ENCODE measurements at regions not wholly inside any gene's neighbourhood (a gene's known extent, or its start where the extent isn't known, plus 50 kb on each side); places are given as distances from the start of the nearest gene placed in this dataset.

DNA sequence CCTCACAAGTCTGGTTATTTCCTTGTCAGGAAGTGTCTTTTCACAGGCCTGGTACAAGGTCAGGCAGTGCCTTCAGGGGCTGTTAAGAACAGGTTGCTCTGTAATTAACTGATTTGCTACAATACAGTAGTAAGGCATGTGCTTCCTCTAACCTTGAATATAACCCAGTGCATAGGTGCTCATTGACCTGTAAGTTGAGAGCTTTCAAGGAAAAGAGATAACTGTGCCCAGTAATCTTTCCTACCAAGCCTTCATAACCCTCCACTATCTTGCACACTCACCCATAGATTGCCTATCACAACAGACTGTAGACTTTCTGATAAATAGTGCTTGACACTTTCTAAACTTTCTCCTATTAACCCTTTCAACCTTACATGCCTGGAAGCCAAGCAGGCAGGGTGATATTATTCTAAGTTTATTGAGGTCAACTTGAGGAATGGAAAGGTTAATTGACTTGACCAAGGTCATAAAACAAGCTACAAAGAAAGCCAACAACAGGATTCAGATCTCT, 148.1 kb downstream of the PPARGC1A start:
- no peak for DNase-seq (ENCODE audit: low read depth)

GRCh38 chr4:23737571-23737970, 152.3 kb downstream of the PPARGC1A start:
- no peak for DNase-seq (ENCODE audit: low read depth)

GRCh38 chr4:23736466-23736865, 153.4 kb downstream of the PPARGC1A start:
- no peak for DNase-seq (ENCODE audit: low read depth)

GRCh38 chr4:23734000-23734399, 155.8 kb downstream of the PPARGC1A start:
- DNase-seq (ENCODE audit: low read depth) = no peak

- DNase-seq (ENCODE audit: low read depth) = no peak
Observed at GRCh38 chr4:23733476-23733875, 156.4 kb downstream of the PPARGC1A start.

DNA sequence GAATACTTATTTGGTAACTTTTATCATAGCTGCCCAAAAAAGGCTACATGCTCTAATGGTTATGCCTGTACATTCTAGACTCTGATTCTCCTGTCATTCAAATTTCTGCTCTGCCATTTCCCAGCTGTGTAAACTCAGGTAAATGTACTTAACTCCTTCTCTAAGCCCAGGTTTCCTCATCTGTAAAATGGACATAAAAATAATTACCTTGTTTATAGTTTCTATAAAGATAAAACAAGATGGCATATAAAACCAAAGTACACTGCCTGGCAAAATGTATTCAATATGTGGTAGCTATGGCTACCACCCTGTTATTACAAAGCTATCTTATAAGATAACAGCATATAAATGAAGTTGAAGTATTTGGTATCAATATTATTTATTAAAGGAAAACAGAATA, 158.8 kb downstream of the PPARGC1A start:
- DNase-seq (ENCODE audit: low read depth) = no peak

DNA sequence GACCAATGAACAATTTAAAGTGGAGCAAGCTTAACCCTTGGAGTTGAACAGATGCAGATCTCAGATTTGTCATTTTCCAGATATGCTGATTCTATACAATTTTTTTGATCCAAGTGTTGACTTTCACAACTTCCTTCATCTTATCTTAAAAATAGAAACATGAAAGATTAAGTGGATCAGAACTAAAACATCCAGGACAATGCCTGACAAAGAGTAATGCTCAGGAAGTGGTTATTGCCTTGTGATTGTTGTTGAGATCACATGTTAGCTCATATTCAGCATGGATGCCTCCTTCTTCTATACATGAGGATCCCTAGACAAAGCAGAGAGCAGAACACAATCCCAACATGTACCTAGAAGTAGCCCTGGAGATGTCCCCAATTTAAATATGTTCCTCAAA, 160.9 kb downstream of the PPARGC1A start:
- DNase-seq (ENCODE audit: low read depth) = no peak

GRCh38 chr4:23728393-23728792, 161.5 kb downstream of the PPARGC1A start:
- no peak for DNase-seq (ENCODE audit: low read depth)

DNA sequence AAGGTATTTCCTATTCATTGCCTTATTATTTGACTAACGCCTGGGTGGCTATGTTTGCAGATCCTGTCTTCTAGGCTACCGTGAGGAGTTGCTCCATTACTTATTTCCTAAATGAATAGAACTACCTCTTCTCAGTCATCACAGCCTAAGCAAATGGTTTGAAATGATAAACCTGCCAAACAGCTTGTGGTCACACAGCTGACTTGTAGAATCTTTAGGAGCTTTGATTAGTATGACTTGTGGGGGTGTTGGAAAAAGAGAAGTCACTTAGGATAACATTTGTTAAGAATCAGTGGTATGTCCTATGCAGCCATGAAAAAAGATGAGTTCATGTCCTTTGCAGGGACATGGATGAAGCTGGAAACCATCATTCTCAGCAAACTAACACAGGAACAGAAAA, 169.3 kb downstream of the PPARGC1A start:
- DNase-seq (ENCODE audit: low read depth) = no peak

DNA sequence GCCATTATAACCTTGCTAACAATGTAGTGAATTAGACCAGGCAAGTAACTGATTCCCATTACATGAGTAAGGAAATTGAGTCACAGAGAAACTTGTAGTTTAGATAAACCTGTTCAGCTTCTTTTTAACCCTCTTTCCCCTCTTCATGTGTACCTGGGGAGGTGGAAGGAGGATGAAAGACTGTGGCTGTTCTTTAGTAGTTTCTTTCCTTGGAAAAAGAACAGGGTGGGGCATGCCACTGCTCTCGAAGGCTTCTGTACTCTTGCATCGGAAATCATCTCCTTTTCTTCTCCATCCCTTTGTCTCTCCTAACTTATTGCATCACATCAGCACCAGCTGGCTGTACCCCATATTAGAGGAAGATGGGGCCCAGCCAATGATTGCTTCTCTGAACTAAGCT, 171.4 kb downstream of the PPARGC1A start:
- DNase-seq (ENCODE audit: low read depth) = no peak

DNA sequence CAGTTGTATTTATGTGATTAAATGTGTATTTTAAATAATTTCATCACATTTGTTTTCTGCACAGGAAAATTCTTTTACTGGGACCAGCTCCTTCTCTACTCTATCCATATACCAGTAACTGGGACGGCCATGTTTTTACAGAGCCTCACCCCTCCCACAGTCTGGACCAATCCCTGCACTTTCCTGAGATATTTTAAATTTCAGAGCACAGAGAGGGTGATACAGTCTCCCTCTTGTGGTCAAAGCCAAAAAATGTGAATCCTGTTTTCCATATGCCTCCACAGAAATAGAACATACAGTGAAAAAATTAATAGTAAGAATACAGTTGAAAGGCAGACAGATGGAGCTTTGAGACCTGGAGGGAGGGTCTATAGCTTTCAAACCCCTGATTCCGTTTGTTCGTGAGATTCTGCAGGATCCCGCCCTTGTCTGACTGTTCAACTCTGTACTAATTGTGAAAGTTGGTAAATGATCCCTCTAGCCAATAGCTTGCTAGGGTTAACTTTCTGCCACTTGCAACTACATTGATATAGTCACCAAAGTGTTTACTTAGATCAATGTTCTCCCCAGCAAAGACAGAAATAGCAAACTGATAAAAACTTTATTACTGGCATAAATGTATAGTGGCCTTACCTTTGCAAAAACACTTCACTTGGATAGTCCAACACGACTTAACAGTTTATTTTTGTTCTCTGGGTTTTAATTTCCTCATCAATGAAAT, 172.2 kb downstream of the PPARGC1A start:
- no peak for DNase-seq (ENCODE audit: low read depth)

GRCh38 chr4:23710298-23710697, 179.5 kb downstream of the PPARGC1A start:
- no peak for DNase-seq (ENCODE audit: low read depth)

GRCh38 chr4:23707652-23708026, 182.2 kb downstream of the PPARGC1A start:
- DNase-seq (ENCODE audit: low read depth) = no peak

DNA sequence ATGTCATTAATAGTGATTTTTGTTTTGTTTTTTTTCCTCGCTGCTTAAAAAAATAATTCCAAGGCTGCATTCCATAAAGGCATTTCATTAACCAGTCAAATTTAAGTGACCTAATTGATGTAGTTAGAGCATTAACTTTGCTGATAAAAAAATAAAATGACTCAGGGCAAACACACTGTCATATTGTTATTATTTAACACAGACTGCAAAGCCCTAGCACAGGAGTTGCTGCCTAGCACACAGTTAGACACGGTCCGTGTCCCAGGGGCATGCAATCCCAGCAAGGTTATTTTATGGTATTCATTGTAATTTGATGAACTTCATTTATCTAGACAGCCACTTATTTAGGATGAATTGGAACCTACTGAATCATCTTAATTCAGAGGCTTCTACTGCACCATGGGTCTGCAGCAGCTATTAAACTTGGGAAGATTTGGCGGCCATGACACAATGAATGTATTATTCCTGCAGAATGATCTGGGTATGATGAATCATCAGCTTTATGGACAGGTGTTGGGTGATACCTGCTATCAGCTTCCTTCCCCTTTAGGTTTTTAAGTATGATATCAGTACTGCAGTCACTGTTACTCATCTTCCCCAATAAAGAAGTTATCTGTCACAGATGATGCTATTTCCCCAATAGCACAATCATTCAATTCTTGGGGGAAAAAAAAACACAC, 182.7 kb downstream of the PPARGC1A start:
- DNase-seq (ENCODE audit: low read depth) = no peak

GRCh38 chr4:23700197-23700596, 189.7 kb downstream of the PPARGC1A start:
- no peak for DNase-seq (ENCODE audit: low read depth)

DNA sequence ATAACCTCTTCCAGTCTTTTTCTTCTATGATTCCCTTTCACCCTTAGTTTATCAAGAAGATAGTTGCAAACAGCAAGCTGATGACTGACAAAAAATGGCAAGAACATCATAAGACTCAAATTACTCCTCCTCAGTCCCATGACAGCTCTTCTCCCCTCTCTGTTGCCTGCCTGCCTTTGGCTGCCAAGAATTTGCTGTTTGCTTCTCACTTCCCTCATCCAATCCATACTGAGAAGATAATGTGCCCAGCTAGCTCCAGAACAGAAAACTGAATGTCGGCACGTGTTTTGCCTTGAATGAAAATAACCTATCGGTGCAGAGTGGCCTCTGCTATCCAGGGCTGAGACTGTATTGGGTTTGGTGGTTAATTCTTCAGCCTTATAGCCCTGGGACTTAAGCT, 192.1 kb downstream of the PPARGC1A start:
- no peak for DNase-seq (ENCODE audit: low read depth)

GRCh38 chr4:23697001-23697528, 192.8 kb downstream of the PPARGC1A start:
- DNase-seq (ENCODE audit: low read depth) = no peak

DNA sequence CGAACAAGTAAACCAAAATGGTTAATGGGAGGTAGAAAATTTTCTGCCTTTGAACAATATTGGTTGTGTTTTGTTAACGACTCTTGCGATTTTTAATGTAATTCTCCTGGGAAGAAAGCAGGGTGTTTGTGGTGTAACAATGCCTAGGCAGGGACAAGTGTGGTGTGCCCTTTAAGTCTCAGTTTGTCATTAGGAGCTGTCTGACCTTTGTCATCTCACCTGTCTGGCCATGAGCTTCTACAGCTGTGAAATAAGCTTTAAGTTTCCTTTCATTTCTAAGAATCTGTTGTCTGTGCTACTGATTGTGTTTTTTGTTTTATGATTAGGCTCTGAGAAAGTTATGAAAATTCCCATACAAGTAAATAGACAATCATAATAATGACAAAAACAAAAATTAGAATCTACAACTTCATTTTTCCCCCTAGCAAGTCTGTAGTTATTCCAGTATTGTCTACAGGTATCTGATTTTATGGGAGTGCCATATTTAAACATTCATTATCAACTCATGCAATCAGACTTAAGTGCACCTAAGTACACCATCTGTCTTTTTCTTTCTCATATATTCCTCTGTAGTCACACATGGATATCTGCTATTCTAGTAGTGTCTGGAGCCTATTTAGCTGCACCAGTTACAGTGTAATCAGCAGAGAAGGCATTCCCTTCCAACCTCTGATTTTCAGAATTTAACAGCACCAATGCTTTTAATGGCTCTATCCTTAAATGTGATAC, 203.5 kb downstream of the PPARGC1A start:
- no peak for DNase-seq (ENCODE audit: low read depth)

DNA sequence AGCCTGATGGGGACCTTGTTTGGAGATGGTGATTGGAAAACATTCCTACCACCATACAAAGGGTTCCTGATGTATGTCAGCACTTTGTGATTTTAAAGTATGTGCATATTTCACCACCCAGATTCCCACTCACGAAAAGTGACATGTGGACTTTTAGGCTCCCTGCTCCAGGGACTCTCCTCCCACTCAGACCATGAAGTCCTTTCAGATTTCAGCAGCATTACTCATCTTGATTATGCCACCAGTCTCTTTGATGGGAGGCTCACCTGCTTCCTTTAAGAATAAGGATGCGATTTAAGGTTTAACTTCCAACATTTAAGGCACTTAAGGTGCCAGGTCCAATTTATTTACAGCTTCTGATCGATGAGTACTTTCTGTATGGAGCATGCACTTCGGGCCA, 204.4 kb downstream of the PPARGC1A start:
- no peak for DNase-seq (ENCODE audit: low read depth)

DNA sequence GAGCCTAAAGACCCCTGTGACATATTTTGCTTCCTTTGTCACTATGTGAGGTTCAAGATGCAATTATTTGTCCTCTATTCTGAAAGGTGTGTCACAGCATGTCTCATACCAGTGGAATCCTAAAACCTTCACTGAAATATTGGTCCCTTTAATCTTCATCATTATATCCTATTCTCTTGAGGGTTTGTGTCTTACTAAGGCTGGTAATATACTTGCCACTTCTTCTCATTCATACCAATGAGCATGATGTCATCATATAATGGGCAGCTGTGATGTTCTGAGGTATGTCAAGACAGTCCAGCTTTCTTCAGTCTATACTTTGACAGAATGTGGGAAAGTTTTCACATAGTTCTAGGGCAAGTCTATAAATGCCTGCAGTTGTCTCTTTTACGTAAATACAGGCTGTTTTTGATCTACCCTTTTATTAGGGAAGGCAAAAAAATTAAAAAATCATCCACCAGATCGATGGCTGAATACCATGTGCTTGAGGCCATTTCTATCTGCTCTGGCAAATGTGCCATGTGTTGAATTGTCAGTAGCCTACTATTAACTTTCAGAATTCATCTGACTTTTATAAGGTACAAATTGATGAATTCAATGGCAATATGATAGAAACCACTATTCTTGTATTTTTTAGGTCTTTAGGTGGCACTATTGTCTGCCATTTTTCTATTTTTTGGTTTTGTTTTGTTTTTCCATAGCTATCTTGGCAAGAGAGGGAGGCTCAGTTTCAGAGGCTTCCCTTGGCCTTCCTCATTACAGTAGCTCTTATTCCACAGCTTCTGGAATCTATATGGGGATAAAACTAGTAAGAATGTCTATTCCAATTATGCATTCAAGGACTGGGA, 209.0 kb downstream of the PPARGC1A start:
- DNase-seq (ENCODE audit: low read depth) = peak; percentile 2

- no peak for DNase-seq (ENCODE audit: low read depth)
Observed at GRCh38 chr4:23674694-23675093, 215.2 kb downstream of the PPARGC1A start.

GRCh38 chr4:23667659-23668058, 222.2 kb downstream of the PPARGC1A start:
- no peak for DNase-seq (ENCODE audit: low read depth)

Measured in forelimb muscle (tissue), 1 donor.